ENCODE measurements at regions not wholly inside any gene's neighbourhood (a gene's known extent, or its start where the extent isn't known, plus 50 kb on each side); places are given as distances from the start of the nearest gene placed in this dataset.
"Not testable (repeated sequence)": the region's sequence is repeated elsewhere in the genome, so short reads cannot be mapped to it uniquely, and the experiment has no call there.

- DNase-seq = no peak
Observed at GRCh38 chr13:83825676-83826075, 56.6 kb downstream of the SLITRK1 start.

- no peak for DNase-seq
Observed at GRCh38 chr13:83824560-83824959, 57.7 kb downstream of the SLITRK1 start.

GRCh38 chr13:83824120-83824519 is 58.2 kb downstream of the SLITRK1 start:
- no peak for DNase-seq

GRCh38 chr13:83819611-83820010 is 62.7 kb downstream of the SLITRK1 start:
- DNase-seq = no peak

GRCh38 chr13:83819156-83819555 is 63.1 kb downstream of the SLITRK1 start:
- no peak for DNase-seq

- no peak for DNase-seq
Observed at GRCh38 chr13:83816081-83816480, 66.2 kb downstream of the SLITRK1 start.

- DNase-seq = no peak
Observed at GRCh38 chr13:83815598-83815997, 66.7 kb downstream of the SLITRK1 start.

- no peak for DNase-seq
Observed at GRCh38 chr13:83810136-83810535, 72.1 kb downstream of the SLITRK1 start.

- no peak for DNase-seq
Observed at GRCh38 chr13:83804356-83804962, 77.8 kb downstream of the SLITRK1 start.

GRCh38 chr13:83798731-83799130 is 83.5 kb downstream of the SLITRK1 start:
- DNase-seq = no peak

- DNase-seq = peak; percentile 8
Observed at GRCh38 chr13:83796364-83796763, 85.9 kb downstream of the SLITRK1 start.

- no peak for DNase-seq
Observed at GRCh38 chr13:83794583-83794982, 87.7 kb downstream of the SLITRK1 start.

- DNase-seq = no peak
Observed at GRCh38 chr13:83780227-83780626, 102.0 kb downstream of the SLITRK1 start.

- no peak for DNase-seq
Observed at GRCh38 chr13:83773961-83774360, 108.3 kb downstream of the SLITRK1 start.

GRCh38 chr13:83765796-83766195 is 116.5 kb downstream of the SLITRK1 start:
- no peak for DNase-seq

GRCh38 chr13:83761631-83762030 is 120.6 kb downstream of the SLITRK1 start:
- no peak for DNase-seq

- not testable (repeated sequence) for DNase-seq
Observed at GRCh38 chr13:83755210-83755609, 127.1 kb downstream of the SLITRK1 start.

- no peak for DNase-seq
Observed at GRCh38 chr13:83753912-83754624, 128.2 kb downstream of the SLITRK1 start.

GRCh38 chr13:83752141-83752540 is 130.1 kb downstream of the SLITRK1 start:
- DNase-seq = no peak

- no peak for DNase-seq
Observed at GRCh38 chr13:83740622-83741021, 141.7 kb downstream of the SLITRK1 start.

GRCh38 chr13:83738407-83738806 is 143.9 kb downstream of the SLITRK1 start:
- DNase-seq = no peak

GRCh38 chr13:83733293-83733692 is 149.0 kb downstream of the SLITRK1 start:
- no peak for DNase-seq

- DNase-seq = no peak
Observed at GRCh38 chr13:83732755-83733154, 149.5 kb downstream of the SLITRK1 start.

GRCh38 chr13:83731113-83731512 is 151.2 kb downstream of the SLITRK1 start:
- no peak for DNase-seq

- DNase-seq = no peak
Observed at GRCh38 chr13:83730674-83731073, 151.6 kb downstream of the SLITRK1 start.

Data from COR-L47 (cell line).